Spleen (tissue), 11 donors: ENCODE measurements at regions not wholly inside any gene's neighbourhood (a gene's known extent, or its start where the extent isn't known, plus 50 kb on each side); places are given as distances from the start of the nearest gene placed in this dataset.

Source experiments
- DNase-seq: peaks from one replicate; pipeline ENCODE4 v3.0.0-alpha.2; 2020
- H3K27ac ChIP-seq, 8 donors: fragments of 200-600 bp; sonication (generic) in 7 of 8; 1 replicate in 4 of 8; 2 replicates in 4 of 8; pipeline versions ENCODE4 v1.5.0 to v1.8.0; 2016 to 2021; ENCODE audit warnings: inconsistent platforms in 4 of 8, mild to moderate bottlenecking in 4 of 8, moderate library complexity in 1 of 8
- H3K27me3 ChIP-seq, 7 donors: fragments of 200-600 bp; sonication (generic) in 6 of 7; replicated peaks in 1 of 7; 1 replicate in 4 of 7; 2 replicates in 3 of 7; pipeline versions ENCODE4 v1.5.0 to v1.8.0; 2016 to 2021; ENCODE audit warnings: inconsistent platforms in 3 of 7, mild to moderate bottlenecking in 1 of 7
- H3K36me3 ChIP-seq, 6 donors: fragments of 200-600 bp; sonication (generic) in 5 of 6; 1 replicate in 4 of 6; 2 replicates in 2 of 6; pipeline versions ENCODE4 v1.5.0 to v1.8.0; 2016 to 2021; ENCODE audit warnings: inconsistent platforms in 2 of 6
- H3K4me1 ChIP-seq, 6 donors: fragments of 200-600 bp; sonication (generic) in 5 of 6; 1 replicate in 3 of 6; 2 replicates in 3 of 6; pipeline versions ENCODE4 v1.5.0 to v1.8.0; 2016 to 2021; ENCODE audit warnings: inconsistent platforms in 3 of 6
- H3K4me3 ChIP-seq, 8 donors: fragments of 200-600 bp; sonication (generic) in 7 of 8; 1 replicate in 4 of 8; 2 replicates in 4 of 8; pipeline versions ENCODE4 v1.5.0 to v1.8.0; 2016 to 2021; ENCODE audit warnings: inconsistent platforms in 4 of 8, mild to moderate bottlenecking in 4 of 8, moderate library complexity in 2 of 8
- H3K9me3 ChIP-seq, 8 donors: fragments of 200-600 bp; sonication (generic) in 7 of 8; 1 replicate in 4 of 8; 2 replicates in 4 of 8; pipeline versions ENCODE4 v1.5.0 to v1.8.0; 2016 to 2021; ENCODE audit warnings: inconsistent platforms in 4 of 8
- POLR2A ChIP-seq, 3 donors: fragments of 450-650 bp; IDR thresholded peaks; one replicate each; pipeline ENCODE4 v1.5.1; 2017; ENCODE audit warnings: antibody characterized with exemption in 3 of 3, mild to moderate bottlenecking in 1 of 3
- POLR2AphosphoS5 ChIP-seq, 3 donors: sonication (generic); formaldehyde crosslinking; IDR thresholded peaks; one replicate each; pipeline ENCODE4 v1.5.1; 2017; ENCODE audit warnings: antibody characterized with exemption in 3 of 3
- WGBS, 5 donors: extraction: QIAGEN DNeasy Blood & Tissue Kit in 3 of 5; methylation state at CpG; one replicate each; pipeline versions ENCODE4 v1.1.5 to v1.1.7; 2013 to 2018; 5-methylcytosine and 5-hydroxymethylcytosine counted together
- intact Hi-C: fragments of 100-400 bp; cut with DNase I; formaldehyde crosslinking; loops from one replicate; pipeline ENCODE4 v1.15.0; 2023; ENCODE audit warnings: low total_unique reads
- TF ChIP-seq, protein P1 (sequence below), 11 experiments: fragments of 200-600 bp in 7 of 11; fragments of 450-650 bp in 4 of 11; sonication (generic) in 4 of 11; IDR thresholded peaks in 8 of 11; conservative IDR thresholded peaks in 3 of 11; 1 replicate in 7 of 11; 2 replicates in 4 of 11; pipeline versions ENCODE4 v1.4.0 to v1.8.0; 2016 to 2021; ENCODE audit warnings: antibody characterized with exemption in 11 of 11, inconsistent platforms in 4 of 11, mild to moderate bottlenecking in 1 of 11
- donor health status: healthy with polysubstance abuse.
- donor health status: DM: no; HTN: no; CAD: no; lungs with moderate emphysema.
- donor health status: DM: no; HTN: no; CAD: no.
- donor health status: Bipolar disorder and iron deficiency.
- donor health status: healthy.
- donor health status: DM: no; HTN: no; CAD: no.
- donor health status: DM: yes; HTN: yes; CAD: no.

DNA sequence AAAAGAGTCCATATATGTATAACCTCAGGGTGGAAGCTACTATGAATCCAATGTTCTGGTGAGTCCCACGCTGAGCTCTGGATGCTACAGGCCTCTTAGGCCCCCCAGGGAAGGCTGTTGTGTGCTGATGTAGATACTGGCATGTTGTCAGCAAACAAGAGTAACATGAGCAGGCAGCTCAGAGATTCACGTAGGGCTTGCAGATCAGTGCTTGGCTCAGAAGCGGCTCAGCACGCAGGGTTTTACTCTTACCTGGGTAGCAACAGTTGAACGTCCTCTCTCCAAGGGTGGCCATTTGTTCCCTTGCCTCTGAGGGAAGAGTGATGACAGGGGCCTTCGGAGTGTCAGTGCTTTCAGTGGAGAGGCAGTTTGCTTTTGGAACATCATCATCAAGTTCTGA lies 93.4 kb downstream of the ZFP64 start:
- no peak overlapping the region for H3K27ac ChIP-seq
- H3K36me3 ChIP-seq = peaks cover 0 to 36% (median 6%) of the 10 kb centered on the region in 6 donors
- peaks cover 0 to 2% (median 0%) of the 10 kb centered on the region in 7 donors for H3K27me3 ChIP-seq
- TF ChIP-seq POLR2AphosphoS5 (IDR thresholded peaks at IDR 0.05) (no peak), POLR2A (IDR thresholded peaks at IDR 0.05) (no peak)
- TF ChIP-seq, protein P1, sequence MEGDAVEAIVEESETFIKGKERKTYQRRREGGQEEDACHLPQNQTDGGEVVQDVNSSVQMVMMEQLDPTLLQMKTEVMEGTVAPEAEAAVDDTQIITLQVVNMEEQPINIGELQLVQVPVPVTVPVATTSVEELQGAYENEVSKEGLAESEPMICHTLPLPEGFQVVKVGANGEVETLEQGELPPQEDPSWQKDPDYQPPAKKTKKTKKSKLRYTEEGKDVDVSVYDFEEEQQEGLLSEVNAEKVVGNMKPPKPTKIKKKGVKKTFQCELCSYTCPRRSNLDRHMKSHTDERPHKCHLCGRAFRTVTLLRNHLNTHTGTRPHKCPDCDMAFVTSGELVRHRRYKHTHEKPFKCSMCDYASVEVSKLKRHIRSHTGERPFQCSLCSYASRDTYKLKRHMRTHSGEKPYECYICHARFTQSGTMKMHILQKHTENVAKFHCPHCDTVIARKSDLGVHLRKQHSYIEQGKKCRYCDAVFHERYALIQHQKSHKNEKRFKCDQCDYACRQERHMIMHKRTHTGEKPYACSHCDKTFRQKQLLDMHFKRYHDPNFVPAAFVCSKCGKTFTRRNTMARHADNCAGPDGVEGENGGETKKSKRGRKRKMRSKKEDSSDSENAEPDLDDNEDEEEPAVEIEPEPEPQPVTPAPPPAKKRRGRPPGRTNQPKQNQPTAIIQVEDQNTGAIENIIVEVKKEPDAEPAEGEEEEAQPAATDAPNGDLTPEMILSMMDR (IDR thresholded peaks at IDR 0.05 in 8 of 11, conservative IDR thresholded peaks at IDR 0.05 in 3 of 11) = no peak
- intact Hi-C loops = no loop called here
- H3K4me1 ChIP-seq = peaks cover 0 to 2% (median under 1%) of the 10 kb centered on the region in 6 donors
- DNase-seq = no peak
- 91 to 95% (median 92%) methylated on average over 4 to 6 of the region's 6 CpGs for WGBS, 5 donors
- no peaks in the 10 kb centered on the region for H3K9me3 ChIP-seq
- no peak overlapping the region for H3K4me3 ChIP-seq

DNA sequence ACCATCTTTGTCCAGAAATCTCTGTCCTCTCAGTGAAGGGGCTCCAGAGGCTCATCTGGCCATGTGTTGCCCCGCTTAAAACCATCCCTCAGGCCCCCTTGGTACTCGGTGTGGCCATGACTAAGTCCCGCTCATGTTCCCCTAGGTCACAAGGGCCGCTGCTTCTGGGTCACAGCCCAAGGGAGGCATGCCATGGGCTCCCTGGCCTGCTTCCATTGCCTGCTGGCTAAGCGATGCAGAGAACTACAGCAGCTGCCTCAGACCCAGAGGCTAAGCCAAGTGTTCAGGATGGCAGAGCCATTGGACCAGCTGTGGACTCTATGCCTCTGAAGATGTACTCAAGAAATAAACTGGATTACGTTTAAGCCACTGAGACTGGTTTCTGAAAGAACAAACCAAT lies 95.5 kb downstream of the ZFP64 start:
- intact Hi-C loops = no loop called here
- Histone ChIP-seq H3K4me3 (no peak overlapping the region), H3K27ac (no peak overlapping the region), H3K36me3 (peaks cover 0 to 36% (median 6%) of the 10 kb centered on the region in 6 donors), H3K9me3 (no peaks in the 10 kb centered on the region), H3K27me3 (no peaks in the 10 kb centered on the region), H3K4me1 (no peaks in the 10 kb centered on the region)
- DNase-seq = no peak
- 92 to 98% (median 94%) methylated on average over 3 to 6 of the region's 6 CpGs for WGBS, 5 donors
- TF ChIP-seq POLR2A (IDR thresholded peaks at IDR 0.05) = no peak
- TF ChIP-seq POLR2AphosphoS5 (IDR thresholded peaks at IDR 0.05) = no peak
- TF ChIP-seq, protein P1 (IDR thresholded peaks at IDR 0.05 in 8 of 11, conservative IDR thresholded peaks at IDR 0.05 in 3 of 11) = no peak

DNA sequence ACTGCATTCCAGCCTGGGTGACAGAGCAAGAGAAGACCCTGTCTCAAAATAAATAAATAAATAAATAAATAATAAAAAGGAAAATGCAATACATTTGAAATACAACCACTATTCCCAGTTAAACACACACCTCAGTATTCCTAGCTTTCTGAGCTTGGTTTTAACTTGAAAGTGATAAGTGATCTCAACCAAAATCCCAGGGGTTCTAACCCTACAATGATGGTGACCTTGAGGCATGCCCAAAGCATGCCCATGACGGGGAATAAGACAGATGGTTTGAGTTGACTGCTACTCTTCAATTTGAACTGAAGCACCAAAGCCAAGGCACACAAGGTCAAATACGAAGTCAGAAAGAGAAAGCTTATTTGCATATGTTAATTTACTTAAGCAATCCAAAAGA lies 96.9 kb downstream of the ZFP64 start:
- no peak overlapping the region for H3K4me3 ChIP-seq
- no peak overlapping the region for H3K27ac ChIP-seq
- DNase-seq = peak; percentile 4
- intact Hi-C loops = no loop called here
- H3K9me3 ChIP-seq = no peaks in the 10 kb centered on the region
- no peaks in the 10 kb centered on the region for H3K27me3 ChIP-seq
- no peaks in the 10 kb centered on the region for H3K4me1 ChIP-seq
- peaks cover 0 to 36% (median 6%) of the 10 kb centered on the region in 6 donors for H3K36me3 ChIP-seq
- 64 to 84% (median 82%) methylated on average over 2 of the region's 2 CpGs for WGBS, 5 donors
- TF ChIP-seq POLR2A (IDR thresholded peaks at IDR 0.05) = no peak
- TF ChIP-seq POLR2AphosphoS5 (IDR thresholded peaks at IDR 0.05) = no peak

DNA sequence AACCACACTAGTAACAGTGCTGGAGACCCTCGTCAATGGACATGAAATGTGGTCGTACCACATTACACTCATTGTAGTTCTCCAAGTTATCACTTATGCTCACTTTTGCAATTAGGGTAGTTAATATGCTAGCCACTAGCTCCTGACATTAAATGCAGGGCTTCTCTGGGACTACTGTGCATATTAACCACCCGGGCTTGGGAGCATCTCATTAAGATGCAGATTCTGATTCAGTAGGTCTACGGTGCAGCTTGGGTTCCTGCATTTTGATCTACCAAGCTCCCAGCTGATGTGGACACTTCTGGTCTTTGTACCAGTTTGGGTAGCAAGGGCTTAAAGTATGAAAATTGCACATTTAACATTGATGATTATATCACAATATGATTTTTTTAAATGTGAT lies 98.0 kb downstream of the ZFP64 start:
- Histone ChIP-seq H3K9me3 (no peaks in the 10 kb centered on the region), H3K4me1 (no peaks in the 10 kb centered on the region), H3K4me3 (no peak overlapping the region), H3K27me3 (no peaks in the 10 kb centered on the region), H3K27ac (no peak overlapping the region), H3K36me3 (peaks cover 0 to 41% (median 7%) of the 10 kb centered on the region in 6 donors)
- TF ChIP-seq POLR2A (IDR thresholded peaks at IDR 0.05) (no peak), POLR2AphosphoS5 (IDR thresholded peaks at IDR 0.05) (no peak)
- TF ChIP-seq, protein P1 (IDR thresholded peaks at IDR 0.05 in 8 of 11, conservative IDR thresholded peaks at IDR 0.05 in 3 of 11) = no peak
- intact Hi-C loops = no loop called here
- WGBS, 5 donors = 92 to 94% (median 93%) methylated on average over 4 of the region's 4 CpGs
- no peak for DNase-seq

DNA sequence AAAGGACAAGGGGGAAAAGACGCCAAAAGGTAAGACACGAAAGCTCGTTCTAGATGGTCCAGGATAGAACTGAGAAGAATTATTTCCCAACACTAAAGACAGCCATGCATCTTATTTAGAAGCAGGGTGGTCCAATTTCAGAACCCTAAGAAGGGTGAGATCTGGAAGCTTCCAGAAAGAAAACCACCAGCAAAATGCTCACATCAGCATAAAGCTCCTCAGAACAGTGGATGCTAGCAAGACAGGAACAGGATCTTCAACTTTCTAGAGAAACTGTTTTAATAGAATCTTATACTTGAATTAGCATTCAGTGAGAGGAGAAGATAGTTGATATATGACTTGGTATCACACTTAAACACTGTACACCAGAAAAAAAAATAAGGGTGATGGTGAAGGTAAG lies 101.5 kb downstream of the ZFP64 start:
- Histone ChIP-seq H3K4me3 (no peak overlapping the region), H3K27me3 (no peaks in the 10 kb centered on the region), H3K36me3 (peaks cover 0 to 36% (median 6%) of the 10 kb centered on the region in 6 donors), H3K9me3 (peaks cover 5 to 25% (median 16%) of the 10 kb centered on the region in 8 donors), H3K4me1 (no peaks in the 10 kb centered on the region), H3K27ac (no peak overlapping the region)
- 96 to 97% (median 97%) methylated on average over 3 of the region's 3 CpGs for WGBS, 5 donors
- no peak for DNase-seq
- TF ChIP-seq, protein P1 (IDR thresholded peaks at IDR 0.05 in 8 of 11, conservative IDR thresholded peaks at IDR 0.05 in 3 of 11) = no peak
- TF ChIP-seq POLR2AphosphoS5 (IDR thresholded peaks at IDR 0.05) (no peak), POLR2A (IDR thresholded peaks at IDR 0.05) (no peak)
- intact Hi-C loops = no loop called here
